Keratinocyte (primary cell): ENCODE measurements at regions not wholly inside any gene's neighbourhood (a gene's known extent, or its start where the extent isn't known, plus 50 kb on each side); places are given as distances from the start of the nearest gene placed in this dataset.

ENCODE experiments used
- CTCF ChIP-seq, 3 experiments: IDR thresholded peaks in 1 of 3; conservative IDR thresholded peaks in 1 of 3; optimal IDR thresholded peaks in 1 of 3; 2 replicates in 2 of 3; 3 replicates in 1 of 3; pipeline versions ENCODE3 to v1.5.1; 2011; ENCODE audit warnings: low read length in 3 of 3, mild to moderate bottlenecking in 3 of 3, moderate library complexity in 2 of 3, control low read depth in 1 of 3, inconsistent platforms in 1 of 3; ENCODE audit not compliant: insufficient read depth in 2 of 3; ENCODE audit errors: extremely low read depth in 1 of 3
- EZH2 ChIP-seq: IDR thresholded peaks from one replicate; pipeline ENCODE4 v1.6.1; 2012; ENCODE audit warnings: inconsistent platforms, mild to moderate bottlenecking, low read length, moderate library complexity

- TF ChIP-seq CTCF (optimal IDR thresholded peaks at IDR 0.05 in 1 of 3, IDR thresholded peaks at IDR 0.05 in 1 of 3, conservative IDR thresholded peaks at IDR 0.05 in 1 of 3; ENCODE audit: extremely low read depth in 1 of 3, insufficient read depth in 2 of 3, low read length in 3 of 3): peak in 1 of 3 experiments; percentile 3
- no peak for TF ChIP-seq EZH2
These were observed 202.4 kb downstream of the ARL6IP6 start for GRCh38 chr2:152920846-152921245.
